ACHN (cell line): ENCODE measurements at regions not wholly inside any gene's neighbourhood (a gene's known extent, or its start where the extent isn't known, plus 50 kb on each side); places are given as distances from the start of the nearest gene placed in this dataset.
A peak's percentile ranks its signal among the peaks of the same experiment; 100 is the strongest.

ENCODE experiments used
- DNase-seq: peaks from one replicate; pipeline ENCODE4 v3.0.0-alpha.2; 2015
- in situ Hi-C: cut with HindIII; loops from 2 replicates; pipeline ENCODE4 v1.10.0; 2017; ENCODE audit warnings: low sequenced_read_pairs, low pct_ligation_motif_present, low pct_unique_long_range_greater_than_20kb

- no peak for DNase-seq
- in situ Hi-C loops = no loop called here
Observed at GRCh38 chr12:76260390-76260748, 87.8 kb downstream of the BBS10 start.

GRCh38 chr12:76259660-76260389 is 88.4 kb downstream of the BBS10 start:
- DNase-seq = peak; percentile 35
- in situ Hi-C loops = no loop called here

- in situ Hi-C loops = no loop called here
- no peak for DNase-seq
Observed at GRCh38 chr12:76259106-76259505, 89.1 kb downstream of the BBS10 start.

GRCh38 chr12:76256904-76257303 is 91.3 kb downstream of the BBS10 start:
- in situ Hi-C loops = no loop called here
- DNase-seq = no peak

DNA sequence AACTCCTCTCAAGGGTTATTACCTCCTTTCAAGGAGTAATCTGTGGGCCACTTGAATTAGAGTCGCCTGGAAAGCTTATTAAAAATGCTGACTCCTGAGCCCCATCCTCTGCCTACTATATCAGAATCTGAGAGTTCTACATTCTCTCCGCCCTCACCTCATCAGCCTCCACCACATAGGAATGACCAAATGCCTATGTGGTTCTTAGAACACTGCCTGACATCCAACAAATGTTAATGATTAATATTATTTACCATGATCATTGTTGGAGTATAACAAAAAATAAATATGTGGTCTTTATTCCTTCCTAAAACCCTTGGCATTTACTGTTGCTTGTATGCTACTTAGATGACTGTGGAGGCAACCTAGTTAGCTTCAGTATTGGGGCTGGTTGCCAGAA is 91.9 kb downstream of the BBS10 start:
- in situ Hi-C loops = no loop called here
- DNase-seq = no peak

DNA sequence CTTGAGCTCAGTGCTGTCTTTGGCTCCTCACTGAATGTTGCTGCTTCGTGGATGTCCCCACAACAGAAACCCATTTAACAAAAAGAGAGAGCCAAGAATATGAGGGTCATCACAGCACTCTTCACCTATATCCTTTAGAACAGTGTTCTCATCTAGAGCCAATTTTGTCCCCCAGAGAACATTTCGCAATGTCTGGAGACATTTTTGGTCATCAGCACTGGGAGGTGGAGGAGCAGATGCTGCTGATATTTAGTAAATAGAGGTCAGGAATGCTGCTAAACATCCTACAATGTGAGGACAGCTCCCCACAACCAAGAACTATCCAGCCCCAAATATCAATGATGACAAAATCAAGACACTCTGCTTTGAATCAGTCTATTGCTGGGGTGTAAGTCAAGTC is 92.5 kb downstream of the BBS10 start:
- in situ Hi-C loops = no loop called here

DNA sequence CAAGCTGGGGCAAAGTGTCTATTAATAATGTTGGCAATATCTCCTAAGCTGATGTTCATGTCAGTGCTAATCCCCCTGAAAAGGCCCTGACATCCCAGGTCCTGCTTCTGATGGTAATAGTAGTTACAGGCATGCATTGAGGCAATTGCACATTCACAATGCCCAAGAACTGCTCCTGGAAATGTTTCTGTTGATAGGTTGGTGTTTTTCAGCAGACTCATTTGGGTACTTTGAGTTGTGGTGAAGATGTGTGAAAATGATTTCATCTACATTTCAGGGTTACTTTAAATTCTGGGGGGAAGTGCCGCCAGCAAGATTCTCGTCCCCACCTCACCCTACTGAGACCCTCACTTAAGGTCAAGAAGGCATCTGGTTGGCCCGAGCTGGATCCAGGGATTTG is 92.9 kb downstream of the BBS10 start:
- no peak for DNase-seq
- in situ Hi-C loops = no loop called here

More for the DNA sequence above, 92.5 kb downstream of the BBS10 start:
- DNase-seq = no peak

DNA sequence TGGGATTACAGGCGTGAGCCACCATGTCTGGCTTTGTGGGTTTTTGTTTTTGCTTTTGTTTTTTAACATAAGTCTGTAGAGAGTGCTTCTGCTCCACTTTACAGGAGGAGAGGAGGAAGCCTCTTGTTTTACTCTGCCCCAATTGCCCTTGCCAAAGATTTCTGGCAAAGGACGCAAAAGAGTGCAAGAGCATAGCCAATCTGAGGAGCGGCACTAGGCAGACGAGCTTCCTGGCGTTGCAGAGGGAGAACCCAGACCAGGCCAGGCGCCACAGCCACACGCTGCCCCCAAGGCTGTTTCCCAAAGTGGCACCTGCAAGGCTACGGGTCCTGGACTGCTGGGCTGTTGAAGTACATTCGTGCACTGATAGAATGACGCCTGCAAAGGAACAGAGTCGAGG is 96.2 kb downstream of the BBS10 start:
- in situ Hi-C loops = no loop called here

DNA sequence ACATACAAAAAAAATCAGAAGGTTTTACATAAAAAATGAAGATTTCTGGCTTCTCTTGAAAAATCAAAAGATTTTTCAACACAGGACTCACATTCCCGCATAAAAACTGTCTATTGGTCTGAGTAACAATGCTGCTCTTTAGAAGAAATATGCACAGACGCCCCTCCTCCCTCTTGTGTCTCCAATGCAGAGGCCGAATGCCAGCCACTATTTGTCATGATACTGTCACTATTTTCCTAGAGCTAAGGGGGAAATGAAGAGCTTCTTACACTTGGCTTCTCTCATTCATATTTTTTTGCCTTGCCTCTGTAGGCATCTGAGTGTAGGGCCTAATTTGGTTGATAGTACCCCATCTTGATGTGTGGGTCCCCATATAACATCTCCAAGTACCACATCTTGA is 98.0 kb downstream of the BBS10 start:
- in situ Hi-C loops = no loop called here
- no peak for DNase-seq

More for the DNA sequence above, 96.2 kb downstream of the BBS10 start:
- no peak for DNase-seq

DNA sequence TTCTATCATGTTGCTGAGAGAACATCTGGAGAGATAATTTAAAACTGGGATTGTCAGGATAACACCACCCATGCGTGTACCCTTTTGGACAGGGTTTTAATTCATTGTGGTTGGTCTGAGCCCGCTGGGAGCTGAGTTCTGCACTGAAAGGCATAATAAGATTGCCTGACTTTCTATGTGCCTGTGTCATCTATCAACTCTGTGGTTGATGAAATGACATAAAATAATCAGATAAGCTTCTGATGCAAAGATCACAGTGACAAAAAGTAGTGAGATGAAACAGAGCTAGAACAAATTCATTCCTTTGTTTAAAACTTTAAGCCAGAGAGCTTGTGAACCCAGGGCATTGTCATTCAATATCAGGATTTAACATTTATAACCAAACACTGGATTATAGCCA is 98.7 kb downstream of the BBS10 start:
- no peak for DNase-seq
- in situ Hi-C loops = no loop called here

- in situ Hi-C loops = no loop called here
Observed at GRCh38 chr12:76247992-76248391, 100.2 kb downstream of the BBS10 start.

GRCh38 chr12:76247026-76247646 is 101.1 kb downstream of the BBS10 start:
- in situ Hi-C loops = no loop called here
- no peak for DNase-seq

More at GRCh38 chr12:76247992-76248391, 100.2 kb downstream of the BBS10 start:
- DNase-seq = no peak

DNA sequence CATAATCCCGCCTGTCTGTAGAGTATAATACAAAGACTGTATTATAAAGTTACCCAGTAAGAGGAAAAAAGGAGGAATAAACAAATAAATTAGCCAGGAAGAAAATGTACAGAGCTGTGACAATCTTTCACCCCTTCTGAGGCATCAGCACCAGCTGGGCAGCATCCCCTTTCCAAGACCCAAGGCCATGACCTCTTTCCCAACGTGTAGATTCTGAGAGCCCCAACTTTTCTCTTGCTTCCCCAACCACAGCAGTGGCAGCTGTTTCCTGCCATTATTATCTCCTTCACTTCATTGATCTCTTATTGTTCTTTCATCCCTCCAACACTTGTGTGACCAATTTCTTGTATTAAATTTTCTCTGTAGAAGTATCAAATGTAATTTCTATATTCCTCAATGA is 101.6 kb downstream of the BBS10 start:
- DNase-seq = no peak
- in situ Hi-C loops = no loop called here

DNA sequence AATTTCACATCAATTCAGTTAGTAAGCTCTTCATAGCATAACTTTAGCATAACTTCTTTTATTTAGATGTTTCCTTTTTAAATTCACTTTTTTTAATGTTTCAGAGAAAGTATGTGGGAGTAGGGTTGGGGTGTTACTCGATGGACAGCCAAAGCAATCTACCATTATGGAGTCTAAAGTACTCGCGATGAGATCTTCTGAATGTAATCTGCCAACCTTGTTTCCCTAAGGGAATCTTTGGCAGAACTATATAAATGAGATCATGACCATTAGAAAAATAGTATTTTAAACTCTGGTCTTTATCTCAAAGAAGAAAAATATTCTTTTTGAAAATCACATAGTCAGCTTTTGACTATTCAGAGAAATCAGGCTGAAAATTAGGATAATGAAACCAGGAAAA is 103.9 kb downstream of the BBS10 start:
- in situ Hi-C loops = no loop called here
- DNase-seq = no peak

DNA sequence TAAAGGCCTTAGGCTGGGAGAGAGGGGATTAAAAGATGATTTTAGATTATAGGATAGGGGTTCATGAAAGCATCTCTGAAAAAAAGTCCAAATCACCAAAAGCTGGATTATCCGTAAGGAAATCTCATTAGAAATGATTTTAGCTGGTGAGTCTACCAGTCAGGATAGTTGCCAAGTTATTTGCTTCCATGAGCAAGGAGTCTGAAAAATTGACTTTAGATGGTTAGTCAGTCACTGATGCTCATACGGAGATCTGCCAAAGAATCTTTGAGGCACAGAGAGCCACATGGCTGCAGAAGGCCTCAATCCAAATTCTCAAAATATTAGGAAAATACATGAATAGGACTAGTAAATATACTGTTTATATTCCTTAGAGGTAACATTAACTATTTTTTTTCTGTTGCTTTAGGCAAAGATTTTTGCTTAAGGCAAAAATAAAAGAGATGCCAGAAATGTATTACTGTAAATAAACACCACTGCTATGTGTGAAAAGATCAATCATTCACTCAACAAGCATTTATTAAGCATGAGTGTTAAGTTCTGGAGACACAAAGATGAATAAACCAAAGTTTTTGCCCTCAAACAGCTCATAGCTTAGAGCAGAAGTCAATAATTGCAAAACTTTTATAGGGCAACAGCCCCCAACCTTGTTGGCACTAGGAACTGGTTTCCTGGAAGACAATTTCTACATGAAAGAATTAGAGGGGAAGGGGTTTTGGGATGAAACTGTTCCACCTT is 105.2 kb downstream of the BBS10 start:
- in situ Hi-C loops = no loop called here
- no peak for DNase-seq

DNA sequence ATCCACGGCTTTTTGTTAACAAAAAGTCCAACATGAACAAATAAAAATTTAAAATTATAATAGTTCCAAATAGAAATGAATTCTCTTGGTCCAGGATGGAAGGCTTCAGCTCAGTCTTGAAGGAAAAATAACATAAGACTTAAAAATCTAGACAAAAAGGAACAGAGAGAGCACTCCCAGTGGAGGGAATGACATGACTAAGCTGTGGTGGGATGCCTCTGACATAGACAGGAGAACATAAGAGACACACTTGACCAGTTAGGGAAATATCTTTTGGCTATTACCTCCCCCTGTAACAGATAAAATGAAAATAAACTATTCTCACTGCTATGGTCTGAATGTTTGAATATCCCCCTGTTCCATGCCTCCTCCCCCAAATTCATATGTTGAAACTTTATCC is 106.8 kb downstream of the BBS10 start:
- DNase-seq = no peak
- in situ Hi-C loops = no loop called here

DNA sequence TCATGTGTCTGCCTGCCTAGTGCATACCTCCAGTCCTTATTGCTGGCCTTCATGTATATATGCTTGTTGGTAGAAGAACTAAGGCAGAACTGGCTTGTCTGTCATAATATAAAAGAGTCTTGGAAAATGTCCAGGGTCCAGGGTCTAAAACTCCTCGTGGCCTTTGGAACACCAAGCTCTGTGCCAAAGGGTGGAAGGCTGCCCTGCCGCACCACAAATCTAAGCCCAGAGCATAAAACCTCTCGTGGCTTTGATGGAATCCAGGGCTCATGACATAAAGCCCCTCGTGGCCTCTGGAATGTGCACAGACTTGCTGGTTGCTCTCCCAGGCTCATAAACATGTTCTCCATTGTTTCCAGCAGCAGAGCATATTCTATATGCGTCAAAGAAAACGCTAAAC is 107.9 kb downstream of the BBS10 start:
- in situ Hi-C loops = no loop called here
- no peak for DNase-seq

DNA sequence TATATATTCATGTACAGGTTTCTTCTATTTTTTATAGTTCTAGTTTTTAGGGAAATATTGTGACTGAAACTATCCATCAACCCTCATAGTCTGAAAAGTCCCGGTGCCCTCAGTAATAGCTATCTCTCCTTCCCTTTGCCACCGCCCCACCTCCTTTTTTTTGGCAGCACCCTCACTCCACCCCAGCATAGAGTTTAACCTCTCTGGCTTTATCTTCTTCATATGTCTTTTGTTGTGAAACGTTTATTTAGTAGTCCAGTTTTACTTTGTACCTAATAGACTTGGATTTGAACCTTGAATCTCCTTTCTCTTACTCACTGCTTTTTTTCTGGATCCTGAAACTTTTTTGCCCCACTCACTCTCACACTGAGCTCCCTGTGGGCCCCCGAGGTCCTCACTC is 109.5 kb downstream of the BBS10 start:
- in situ Hi-C loops = no loop called here
- DNase-seq = no peak

DNA sequence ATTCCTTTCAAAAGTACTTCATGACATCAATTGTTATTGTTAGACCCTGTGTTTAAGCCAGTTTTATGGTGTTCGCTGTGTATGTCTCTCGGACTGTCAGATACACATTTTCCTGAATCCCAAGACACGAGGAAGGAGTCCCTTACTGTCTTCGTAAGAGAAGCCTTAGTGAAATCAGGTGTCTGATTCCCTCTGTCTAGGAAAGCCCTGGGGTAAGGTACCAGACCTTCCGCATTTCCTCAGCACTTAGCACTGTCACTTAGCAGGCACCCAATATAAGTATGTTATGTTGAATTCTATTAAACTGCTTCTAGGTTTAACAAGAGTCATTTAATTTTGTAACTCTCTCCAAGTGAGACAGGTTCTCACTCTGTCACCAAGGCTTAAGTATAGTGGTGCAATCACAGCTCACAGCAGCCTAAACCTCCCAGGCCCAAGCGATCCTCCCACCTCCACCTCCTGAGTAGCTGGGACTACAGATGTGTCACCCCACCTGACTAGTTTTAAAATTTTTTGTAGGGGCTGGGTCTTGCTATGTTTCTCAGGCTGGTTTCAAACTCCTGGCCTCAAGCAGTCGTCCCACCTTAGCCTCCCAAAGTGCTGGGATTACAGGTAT is 111.0 kb downstream of the BBS10 start:
- no peak for DNase-seq
- in situ Hi-C loops = no loop called here
